SK-N-SH (cell line): ENCODE measurements at regions not wholly inside any gene's neighbourhood (a gene's known extent, or its start where the extent isn't known, plus 50 kb on each side); places are given as distances from the start of the nearest gene placed in this dataset.

Source experiments
- CTCF ChIA-PET: fragments of 300-600, 350-600 bp; formaldehyde crosslinking; extraction: SDS; loops from one replicate; lab custom pipeline; 2021; lab: Yijun Ruan, JAX
- POLR2A ChIA-PET: fragments of 350-600 bp; sonication (Branson Sonifier 250); formaldehyde crosslinking; extraction: SDS; loops from one replicate; lab custom pipeline; 2020; ENCODE audit warnings: antibody characterized with exemption, inconsistent platforms; lab: Yijun Ruan, JAX
- DNase-seq: peaks from one replicate; pipeline ENCODE4 v3.0.0; 2012
- H2AFZ ChIP-seq: fragments of 200-600 bp; sonication (generic); 2 replicates; pipeline ENCODE4 v1.8.1; 2016; ENCODE audit warnings: antibody characterized with exemption, mild to moderate bottlenecking, low read depth
- H3F3A ChIP-seq: fragments of 200-600 bp; sonication (generic); replicated peaks from 2 replicates; pipeline ENCODE3; 2016; ENCODE audit warnings: antibody characterized with exemption, mild to moderate bottlenecking; ENCODE audit not compliant: insufficient read depth
- H3K27ac ChIP-seq, 2 experiments: fragments of 200-500 bp in 1 of 2; fragments of 200-600 bp in 1 of 2; sonication (Bioruptor generic) in 1 of 2; sonication (generic), shearing (Covaris generic) in 1 of 2; 2 replicates each; pipeline versions ENCODE4 v1.5.1 to v1.6.1; 2014 to 2016; ENCODE audit warnings: low read depth in 2 of 2, inconsistent platforms in 1 of 2, low read length in 1 of 2, mild to moderate bottlenecking in 1 of 2, mixed read lengths in 1 of 2
- H3K27me3 ChIP-seq: fragments of 200-600 bp; sonication (generic), shearing (Covaris generic); 2 replicates; pipeline ENCODE4 v1.6.1; 2016; ENCODE audit warnings: mixed run types; ENCODE audit not compliant: insufficient read depth
- H3K36me3 ChIP-seq, 2 experiments: fragments of 200-500 bp in 1 of 2; fragments of 200-600 bp in 1 of 2; sonication (Bioruptor generic) in 1 of 2; sonication (generic) in 1 of 2; replicated peaks in 1 of 2; 2 replicates each; pipeline versions ENCODE3 to v1.5.1; 2014 to 2016; ENCODE audit warnings: low read length in 1 of 2, mild to moderate bottlenecking in 1 of 2; ENCODE audit not compliant: insufficient read depth in 2 of 2, control insufficient read depth in 1 of 2
- H3K4me1 ChIP-seq, 2 experiments: fragments of 200-500 bp in 1 of 2; fragments of 200-600 bp in 1 of 2; sonication (Bioruptor generic) in 1 of 2; sonication (generic), shearing (Covaris generic) in 1 of 2; 2 replicates each; pipeline versions ENCODE4 v1.5.1 to v1.6.1; 2014 to 2016; ENCODE audit warnings: low read depth in 1 of 2, low read length in 1 of 2, mixed run types in 1 of 2; ENCODE audit not compliant: insufficient read depth in 2 of 2, control insufficient read depth in 1 of 2
- H3K4me2 ChIP-seq: fragments of 200-600 bp; sonication (generic), shearing (Covaris generic); 2 replicates; pipeline ENCODE4 v1.6.1; 2017; ENCODE audit warnings: mixed run types
- H3K4me3 ChIP-seq, 2 experiments: fragments of 200-500 bp in 1 of 2; fragments of 200-600 bp in 1 of 2; sonication (Bioruptor generic) in 1 of 2; sonication (generic), shearing (Covaris generic) in 1 of 2; 2 replicates each; pipeline versions ENCODE4 v1.5.1 to v1.8.1; 2014 to 2016; ENCODE audit warnings: low read depth in 2 of 2, inconsistent platforms in 1 of 2, low read length in 1 of 2, mild to moderate bottlenecking in 1 of 2, mixed read lengths in 1 of 2, moderate library complexity in 1 of 2
- H3K79me2 ChIP-seq: fragments of 200-600 bp; sonication (generic); 2 replicates; pipeline ENCODE4 v1.8.1; 2017; ENCODE audit warnings: mild to moderate bottlenecking; ENCODE audit not compliant: insufficient read depth
- H3K9ac ChIP-seq: fragments of 200-600 bp; sonication (generic); 2 replicates; pipeline ENCODE4 v1.6.1; 2017; ENCODE audit warnings: mixed run types
- H3K9me2 ChIP-seq: fragments of 200-600 bp; sonication (generic); 2 replicates; pipeline ENCODE4 v1.6.1; 2017; ENCODE audit warnings: mixed run types
- H3K9me3 ChIP-seq: fragments of 200-600 bp; sonication (generic); 2 replicates; pipeline ENCODE4 v1.6.1; 2017; ENCODE audit warnings: mixed run types, mild to moderate bottlenecking, moderate library complexity
- H4K20me1 ChIP-seq: fragments of 200-600 bp; sonication (generic); 2 replicates; pipeline ENCODE4 v1.6.1; 2017; ENCODE audit warnings: mild to moderate bottlenecking, mixed run types; ENCODE audit not compliant: insufficient read depth
- EP300 ChIP-seq, 2 experiments: IDR thresholded peaks; 2 replicates each; pipeline versions ENCODE4 v1.4.0 to v1.6.1; 2012; ENCODE audit warnings: borderline replicate concordance in 1 of 2, low read depth in 1 of 2, low read length in 1 of 2
- FOSL2 ChIP-seq: IDR thresholded peaks from 2 replicates; pipeline ENCODE4 v1.4.0; 2012; ENCODE audit warnings: low read depth, mild to moderate bottlenecking, moderate library complexity, borderline replicate concordance
- GABPA ChIP-seq: IDR thresholded peaks from 2 replicates; pipeline ENCODE4 v1.4.0; 2012; ENCODE audit warnings: low read depth, mild to moderate bottlenecking
- IRF3 ChIP-seq: fragments of 150-350 bp; IDR thresholded peaks from 2 replicates; pipeline ENCODE4 v1.6.1; 2016; ENCODE audit warnings: mild to moderate bottlenecking, low read depth, low read length
- MAX ChIP-seq: IDR thresholded peaks from 2 replicates; pipeline ENCODE4 v1.4.0; 2012; ENCODE audit warnings: low read depth
- MEF2A ChIP-seq: IDR thresholded peaks from 2 replicates; pipeline ENCODE4 v1.4.0; 2012; ENCODE audit warnings: low read depth, borderline replicate concordance
- MXI1 ChIP-seq: IDR thresholded peaks from 2 replicates; pipeline ENCODE4 v1.6.1; 2012; ENCODE audit warnings: mild to moderate bottlenecking, low read depth, low read length, improper control_type of control experiment
- NFIC ChIP-seq: IDR thresholded peaks from 2 replicates; pipeline ENCODE4 v1.4.0; 2012; ENCODE audit warnings: borderline replicate concordance
- NRF1 ChIP-seq: IDR thresholded peaks from 2 replicates; pipeline ENCODE4 v1.6.1; 2012; ENCODE audit warnings: low read depth, mild to moderate bottlenecking, low read length
- POLR2AphosphoS5 ChIP-seq: IDR thresholded peaks from 2 replicates; pipeline ENCODE4 v1.6.1; 2012; ENCODE audit warnings: low read depth, low read length
- RAD21 ChIP-seq: IDR thresholded peaks from 2 replicates; pipeline ENCODE4 v1.6.1; 2012; ENCODE audit warnings: mild to moderate bottlenecking, low read length
- REST ChIP-seq: IDR thresholded peaks from 2 replicates; pipeline ENCODE4 v1.6.1; 2012; ENCODE audit warnings: mild to moderate bottlenecking, low read depth, low read length, moderate library complexity
- RFX5 ChIP-seq: IDR thresholded peaks from 2 replicates; pipeline ENCODE4 v1.6.1; 2012; ENCODE audit warnings: mild to moderate bottlenecking, improper control_type of control experiment, low read length
- RXRA ChIP-seq: IDR thresholded peaks from 2 replicates; pipeline ENCODE4 v1.4.0; 2012; ENCODE audit warnings: low read depth, mild to moderate bottlenecking, borderline replicate concordance
- SMC3 ChIP-seq: IDR thresholded peaks from 2 replicates; pipeline ENCODE4 v1.6.1; 2012; ENCODE audit warnings: low read depth, low read length, improper control_type of control experiment
- TCF12 ChIP-seq: IDR thresholded peaks from 2 replicates; pipeline ENCODE4 v1.4.0; 2012
- TEAD4 ChIP-seq: IDR thresholded peaks from 2 replicates; pipeline ENCODE4 v1.4.0; 2012; ENCODE audit warnings: mild to moderate bottlenecking, borderline replicate concordance; ENCODE audit not compliant: insufficient read depth
- USF1 ChIP-seq: IDR thresholded peaks from 2 replicates; pipeline ENCODE4 v1.4.0; 2012; ENCODE audit warnings: low read depth, borderline replicate concordance
- YY1 ChIP-seq: IDR thresholded peaks from 2 replicates; pipeline ENCODE4 v1.4.0; 2012; ENCODE audit warnings: low read depth, mild to moderate bottlenecking
- ZBTB33 ChIP-seq: IDR thresholded peaks from 2 replicates; pipeline ENCODE4 v1.4.0; 2012; ENCODE audit warnings: low read depth, borderline replicate concordance
- WGBS: methylation state at CpG from one replicate; pipeline ENCODE4 v1.1.6; 2017; ENCODE audit warnings: low lambda C conversion rate; 5-methylcytosine and 5-hydroxymethylcytosine counted together

- TF ChIP-seq REST (no peak), MXI1 (no peak), RAD21 (no peak), EP300 (IDR thresholded peaks at IDR 0.05; ENCODE audit: borderline replicate concordance in 1 of 2, low read depth in 1 of 2, low read length in 1 of 2) (no peak), FOSL2 (no peak), TEAD4 (no peak), SMC3 (no peak), YY1 (no peak)
- TF ChIP-seq, all 33 proteins: peak for 0
Measured at GRCh38 chr12:89995870-89996269, 287.2 kb upstream of the ATP2B1 start (continued).

- ChIA-PET CTCF (interaction anchor here (0.8 kb wide), 1 partner anchor 20 kb away, joined by 3 read pairs; no protein-coding TSS in a partner anchor), POLR2A (no interaction called here)
- TF ChIP-seq GABPA (no peak), MAX (no peak), RFX5 (no peak), USF1 (no peak), MEF2A (no peak), POLR2AphosphoS5 (no peak), YY1 (no peak), ZBTB33 (no peak), MXI1 (no peak), NFIC (no peak), IRF3 (no peak), RXRA (no peak), RAD21 (no peak), TEAD4 (no peak), TCF12 (no peak), NRF1 (no peak), SMC3 (no peak)
- Histone ChIP-seq H3K27ac (no peak overlapping the region), H3K9ac (no peak overlapping the region), H3K79me2 (no peaks in the 10 kb centered on the region), H3F3A (no peaks in the 10 kb centered on the region), H3K4me1 (no peaks in the 10 kb centered on the region; a peak in 2 of 4 replicates), H3K27me3 (no peaks in the 10 kb centered on the region), H3K9me2 (no peaks in the 10 kb centered on the region), H4K20me1 (no peaks in the 10 kb centered on the region), H3K36me3 (no peaks in the 10 kb centered on the region), H3K4me3 (no peak overlapping the region), H3K9me3 (no peaks in the 10 kb centered on the region), H3K4me2 (no peak overlapping the region), H2AFZ (no peak overlapping the region)
- DNase-seq = no peak
- WGBS = 88% methylated on average over 1 of the region's 1 CpG
Measured at GRCh38 chr12:89994911-89995310, 286.3 kb upstream of the ATP2B1 start.
